Stimulated activated CD8-positive, alpha-beta memory T cell treated with anti-CD3 and anti-CD28 coated beads, Interleukin-15, amount 100 ng/mL, for 48 hours (primary cell): ENCODE measurements at regions not wholly inside any gene's neighbourhood (a gene's known extent, or its start where the extent isn't known, plus 50 kb on each side); places are given as distances from the start of the nearest gene placed in this dataset.
"Not testable (repeated sequence)": the region's sequence is repeated elsewhere in the genome, so short reads cannot be mapped to it uniquely, and the experiment has no call there.

Experiments
- DNase-seq, 2 donors: peaks; one replicate each; pipeline ENCODE4 v3.0.0-alpha.2; 2020; ENCODE audit warnings: low read depth in 2 of 2

DNA sequence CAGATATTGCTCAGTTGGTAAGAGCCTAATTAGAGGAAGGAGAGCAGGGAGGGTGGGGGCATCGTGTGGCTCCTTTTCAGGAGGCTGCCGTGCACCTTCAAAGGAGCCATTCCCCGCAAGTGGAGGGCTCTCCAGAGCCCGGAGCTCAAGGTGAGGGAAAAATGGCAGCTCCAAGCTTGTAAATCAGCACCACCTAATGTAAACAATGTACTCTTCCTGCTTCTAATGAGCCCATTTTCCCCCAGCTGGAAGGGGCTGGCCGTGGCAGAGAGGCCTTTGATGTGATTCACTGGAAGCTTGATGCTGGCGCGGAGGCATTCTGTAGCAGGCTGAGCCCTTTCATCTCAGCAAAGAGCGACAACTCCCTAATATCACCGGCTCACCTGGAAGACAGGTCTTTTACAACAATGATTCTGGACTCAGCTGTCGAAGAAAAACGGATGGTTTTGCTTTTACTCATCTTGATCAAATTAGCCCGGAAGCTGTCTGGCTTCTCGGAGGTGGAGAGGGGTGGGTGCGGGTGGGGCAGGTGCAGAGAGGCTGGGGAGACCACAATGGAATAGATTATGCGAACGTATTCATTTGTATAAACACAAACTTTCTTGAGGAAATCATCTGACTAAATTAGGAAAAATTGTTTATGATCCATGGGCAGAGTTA, 112.5 kb downstream of the RRAGC start:
- no peak for DNase-seq

DNA sequence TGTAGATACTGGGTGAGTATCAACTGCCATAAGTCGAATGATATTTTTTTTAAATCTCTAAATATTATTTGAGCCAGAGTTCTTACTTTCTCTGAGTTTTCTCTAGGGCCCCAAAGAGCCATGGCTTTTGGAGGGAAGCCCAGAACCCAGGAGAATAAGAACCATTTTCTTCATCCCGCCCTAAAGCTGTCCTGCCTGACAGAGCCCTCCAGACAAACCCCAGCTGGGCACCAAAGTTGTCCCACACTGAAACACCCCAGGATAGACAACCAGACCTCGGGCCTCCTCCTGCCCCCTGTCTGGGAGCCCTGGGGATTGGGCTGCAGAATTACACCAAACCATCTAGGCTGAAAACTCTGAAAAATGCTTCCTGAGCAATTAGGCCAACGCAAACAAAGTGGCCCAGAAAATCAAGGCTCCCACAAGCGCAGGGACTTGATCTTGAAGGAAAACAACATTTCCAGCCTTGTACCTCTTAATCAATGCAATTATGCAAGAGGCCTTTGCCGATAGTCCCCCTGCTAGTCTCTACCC, 113.1 kb downstream of the RRAGC start:
- DNase-seq = no peak

DNA sequence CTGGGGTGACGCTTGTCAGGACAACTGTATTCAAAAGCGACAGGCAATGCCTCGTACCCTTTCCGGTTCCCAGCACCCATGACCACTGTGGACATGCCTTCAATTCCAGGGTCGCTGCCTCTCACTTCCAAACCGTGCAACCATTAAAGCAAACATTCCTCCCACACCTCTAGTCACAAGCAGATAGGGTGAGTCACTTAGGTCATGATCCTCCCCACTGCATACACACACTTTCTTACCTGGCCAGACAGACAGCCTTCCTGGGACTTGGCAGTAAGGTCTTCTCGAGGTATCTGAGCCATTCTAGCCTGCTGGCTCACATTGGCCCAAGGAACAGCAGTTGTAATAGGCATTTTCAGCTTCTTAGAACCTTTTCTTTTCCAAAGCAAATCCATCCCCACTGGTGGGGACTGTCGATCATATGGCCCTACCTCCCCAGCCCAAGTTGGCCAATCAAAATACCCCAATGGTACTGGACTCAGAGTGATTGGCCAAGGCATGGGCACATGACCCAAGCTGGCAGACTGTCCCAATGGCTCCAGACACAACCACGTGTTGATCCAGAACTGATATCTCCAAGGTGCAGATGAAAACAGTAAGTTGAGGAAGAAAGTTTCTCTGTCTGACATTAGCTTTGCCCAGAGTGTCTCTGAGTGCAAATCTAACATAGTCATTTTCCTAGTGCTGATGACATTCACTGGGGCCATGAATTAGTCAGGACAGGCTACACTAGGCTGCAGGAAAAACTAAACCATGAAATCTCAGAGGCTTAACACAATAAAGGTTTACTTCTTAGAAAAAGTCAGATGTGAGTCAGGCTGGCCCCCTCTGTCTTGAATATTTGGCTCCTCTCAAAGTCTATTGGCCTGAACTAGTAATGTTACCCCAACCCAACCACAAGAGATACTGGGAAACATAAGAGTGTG, 113.8 kb downstream of the RRAGC start:
- no peak for DNase-seq

DNA sequence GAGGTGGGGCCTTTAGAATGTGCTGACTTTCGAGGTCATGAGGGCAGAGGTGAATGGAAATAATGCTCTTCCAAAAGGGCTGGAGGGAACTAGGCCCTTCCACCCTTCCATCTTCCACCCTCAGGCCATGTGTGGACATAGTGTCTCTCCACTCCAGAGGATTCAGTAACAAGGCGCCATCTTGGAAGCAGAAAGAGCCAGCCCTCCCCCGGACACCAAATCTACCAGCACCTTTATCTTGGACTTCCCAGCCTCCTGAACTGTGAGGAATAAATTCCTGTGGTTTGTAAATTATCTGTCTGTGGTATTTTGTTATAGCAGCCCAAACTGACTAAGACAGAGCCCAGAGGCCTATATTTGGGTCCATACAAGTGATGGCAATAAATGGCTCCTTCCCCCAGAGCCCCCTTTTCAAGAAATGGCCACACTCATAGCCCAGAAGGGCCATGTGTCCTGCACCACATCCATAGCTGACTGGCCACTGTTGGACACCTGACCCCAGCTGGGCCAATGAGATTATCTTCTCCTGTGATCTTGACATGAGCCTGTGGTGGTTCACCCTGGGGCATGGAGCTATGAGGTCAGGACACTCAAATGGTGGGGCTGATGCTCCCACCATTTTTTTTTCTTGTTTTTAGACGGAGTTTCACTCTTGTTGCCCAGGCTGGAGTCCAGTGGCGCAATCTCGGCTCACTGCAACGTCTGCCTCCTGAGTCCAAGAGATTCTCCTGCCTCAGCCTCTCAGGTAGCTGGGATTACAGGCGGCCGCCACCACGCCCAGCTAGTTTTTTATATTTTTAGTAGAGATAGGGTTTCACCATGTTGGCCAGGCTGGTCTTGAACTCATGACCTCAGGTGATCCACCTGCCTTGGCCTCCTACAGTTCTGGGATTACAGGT, 114.9 kb downstream of the RRAGC start:
- no peak for DNase-seq

DNA sequence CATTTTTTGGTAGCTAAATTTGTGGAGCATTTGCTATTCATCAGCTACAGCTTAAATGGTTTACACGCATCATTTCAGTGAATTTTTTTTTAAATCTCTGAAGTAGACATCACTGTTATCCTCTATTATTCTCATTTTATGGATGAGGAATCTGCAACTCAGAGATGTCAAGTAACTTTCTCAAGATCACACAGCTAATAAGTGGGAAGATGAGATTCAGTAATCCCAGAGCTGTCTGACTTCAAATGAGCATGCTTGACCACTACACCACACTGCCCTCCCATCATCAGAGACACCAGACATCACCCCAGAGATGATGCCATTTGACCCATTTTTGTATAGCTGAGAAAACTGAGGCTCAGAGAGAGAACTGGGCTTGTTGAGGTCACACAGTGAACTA, 116.4 kb downstream of the RRAGC start:
- DNase-seq = no peak

DNA sequence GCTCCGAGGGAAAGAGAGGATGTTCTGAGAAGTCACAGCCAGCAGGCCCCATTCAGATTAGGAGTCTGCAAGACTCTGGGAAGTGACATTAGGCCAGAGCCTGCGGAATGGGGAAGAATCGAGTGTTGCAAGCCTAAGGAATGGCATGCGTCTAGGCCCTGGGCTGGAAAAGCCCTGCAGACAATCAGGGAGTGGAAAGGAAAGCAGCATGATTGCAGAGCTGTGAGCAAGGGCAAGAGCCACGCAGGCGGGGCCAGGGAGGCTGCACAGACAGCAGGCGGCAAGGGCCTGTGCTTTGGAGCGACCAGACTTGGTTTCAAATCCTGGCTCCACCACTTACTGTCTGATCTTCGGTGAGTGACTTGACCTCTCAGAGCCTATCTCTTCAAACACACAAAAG, 118.2 kb downstream of the RRAGC start:
- no peak for DNase-seq

DNA sequence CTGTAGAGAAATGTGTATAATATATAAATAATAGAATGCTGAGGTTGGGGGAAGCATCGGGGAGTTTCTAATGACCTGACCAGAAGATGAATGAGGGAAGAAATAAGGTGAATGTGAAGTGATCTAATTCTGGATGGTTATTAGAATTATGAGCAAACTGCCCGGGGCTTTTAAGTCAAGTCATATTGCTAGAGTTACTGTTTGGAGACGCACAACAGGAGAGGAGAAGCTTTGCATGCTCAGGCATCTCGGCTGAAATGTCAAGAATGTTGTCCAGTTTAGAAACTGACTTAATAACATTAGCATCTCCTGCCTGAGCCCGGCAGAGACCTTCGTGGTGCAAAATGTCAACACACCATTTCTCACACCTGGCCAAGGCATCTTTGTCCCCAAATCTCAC, 119.1 kb downstream of the RRAGC start:
- no peak for DNase-seq

DNA sequence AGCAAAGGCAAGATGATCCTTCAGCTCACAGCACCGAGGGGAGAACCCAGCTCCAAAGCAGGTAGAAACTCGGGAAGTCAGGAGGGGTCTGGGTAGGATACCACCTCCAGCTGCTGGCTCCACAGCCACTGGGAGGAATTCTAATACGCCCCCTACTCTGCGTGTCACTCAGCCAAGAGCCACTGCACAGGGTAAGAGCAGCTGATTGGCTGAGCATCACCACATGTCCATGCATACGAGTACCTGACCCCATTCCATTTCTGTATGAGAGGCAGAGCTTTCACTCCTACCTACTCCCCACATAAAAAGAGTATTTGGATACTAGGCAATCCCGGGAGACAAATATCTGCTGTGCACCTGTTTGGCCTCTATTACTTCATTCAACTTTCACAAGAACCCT, 121.4 kb downstream of the RRAGC start:
- no peak for DNase-seq

DNA sequence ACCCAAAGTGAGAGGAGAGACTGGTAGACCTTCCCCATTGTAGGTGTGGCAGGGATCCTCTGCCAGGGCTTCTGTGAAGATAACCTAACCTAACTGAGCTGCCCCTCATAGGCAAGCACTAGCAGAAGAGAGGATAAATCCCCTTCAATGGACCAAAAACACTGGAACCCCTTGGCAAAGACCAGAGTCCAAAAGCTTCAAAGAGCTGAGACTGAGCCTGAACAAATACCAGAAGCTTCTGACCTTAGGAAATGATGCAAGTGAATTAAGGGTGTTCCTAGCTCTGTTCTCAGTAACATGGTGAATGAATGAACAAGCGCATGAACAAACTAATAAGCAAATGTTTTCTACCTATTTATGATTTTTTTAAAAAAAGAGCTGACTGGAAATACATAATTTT, 123.2 kb downstream of the RRAGC start:
- no peak for DNase-seq

DNA sequence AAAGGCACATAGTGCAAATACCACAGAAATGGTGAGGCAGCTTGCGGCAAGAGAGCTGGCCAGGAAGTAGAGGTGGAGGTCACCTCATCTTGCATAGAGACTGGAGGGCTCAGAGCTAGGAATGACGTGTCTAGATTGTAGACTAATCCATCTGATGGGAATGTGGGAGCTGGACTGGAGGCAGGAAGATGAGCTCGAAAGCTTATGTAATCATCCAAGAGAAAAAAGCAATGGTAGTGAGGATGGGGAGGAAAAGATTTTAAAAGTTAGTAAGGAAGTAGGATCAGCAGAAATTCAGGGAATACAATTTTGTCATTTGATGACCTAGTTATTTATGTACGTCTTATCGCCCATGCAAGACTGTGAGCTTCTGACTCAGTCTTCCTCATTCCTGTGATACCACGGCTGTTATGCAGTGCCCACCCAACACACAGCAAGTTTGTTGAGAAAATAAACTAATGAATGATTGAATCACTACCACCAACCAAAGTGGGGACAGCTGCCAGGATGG, 123.9 kb downstream of the RRAGC start:
- DNase-seq = no peak

DNA sequence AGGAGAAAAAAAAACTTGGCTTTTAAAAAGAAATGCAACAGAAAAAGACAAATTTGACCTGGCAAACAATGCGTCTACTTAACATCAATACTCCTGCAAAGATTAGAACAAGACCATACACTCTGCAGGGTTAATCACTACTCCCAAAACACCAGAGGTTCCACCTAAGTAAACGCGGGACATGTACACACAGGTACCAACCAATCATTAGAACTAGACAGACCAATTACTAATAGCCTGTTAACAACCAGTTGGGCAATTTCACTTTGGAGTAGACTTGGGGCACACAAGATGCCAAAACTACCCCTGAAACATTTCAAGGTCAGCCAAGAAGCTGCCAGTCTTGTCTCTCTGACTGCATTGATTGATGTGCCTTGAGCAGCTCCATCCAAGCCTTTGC, 125.8 kb downstream of the RRAGC start:
- no peak for DNase-seq

DNA sequence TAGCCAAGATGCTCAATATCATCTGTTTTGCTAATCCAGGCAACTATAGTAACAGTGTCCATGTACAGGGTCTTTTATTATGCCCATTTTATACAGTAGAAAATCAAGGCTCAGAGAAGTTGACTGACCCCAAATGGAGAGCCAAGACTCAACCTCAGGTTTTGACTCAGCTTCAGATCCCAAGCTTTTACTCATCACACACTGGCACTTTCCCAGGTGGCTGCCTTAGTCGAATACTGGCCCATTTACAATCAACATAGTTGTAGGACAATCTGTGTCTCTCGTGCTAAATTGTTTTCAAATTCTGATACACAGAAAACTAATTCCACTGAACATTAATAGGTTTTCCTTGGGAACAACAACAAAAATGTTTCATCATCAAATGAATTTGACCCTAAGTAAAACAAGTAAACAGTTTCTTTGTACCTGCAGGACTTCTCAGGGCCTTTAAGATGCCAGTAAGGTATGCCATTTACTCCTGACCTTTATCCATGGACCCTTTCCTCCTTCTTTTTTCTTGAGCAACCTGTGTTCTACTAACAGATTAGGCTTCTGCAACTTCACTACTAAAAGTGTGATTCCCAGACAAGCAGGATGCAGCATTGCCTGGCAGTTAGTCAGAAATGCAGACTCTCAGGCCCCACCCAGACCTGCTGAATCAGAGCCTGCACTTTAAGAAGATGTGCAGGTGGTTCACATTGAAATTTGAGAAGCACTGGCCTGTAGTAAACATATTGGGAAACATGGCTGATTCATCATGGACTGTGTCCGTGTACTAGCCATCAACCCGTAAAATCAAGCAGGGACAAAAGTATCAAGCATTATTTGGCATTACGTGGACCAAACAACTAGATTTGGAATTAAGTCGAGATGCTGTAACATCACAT, 128.8 kb downstream of the RRAGC start:
- no peak for DNase-seq

DNA sequence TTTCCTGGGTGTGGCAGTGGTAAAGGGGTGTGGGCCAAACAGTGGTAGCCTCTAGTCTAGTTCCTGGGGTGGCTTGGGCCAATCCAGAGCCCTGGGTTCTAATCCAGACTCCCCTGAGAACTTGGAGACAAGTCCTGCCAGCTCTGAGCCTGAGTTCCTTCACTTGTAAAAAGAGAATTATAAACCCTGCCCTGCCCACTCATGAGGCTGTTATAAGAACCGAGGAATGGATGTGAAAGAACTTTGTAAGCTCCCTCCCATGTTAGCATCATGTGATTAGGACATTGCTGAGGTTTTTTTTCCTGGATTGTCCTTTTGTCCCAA, 131.0 kb downstream of the RRAGC start:
- DNase-seq = no peak

DNA sequence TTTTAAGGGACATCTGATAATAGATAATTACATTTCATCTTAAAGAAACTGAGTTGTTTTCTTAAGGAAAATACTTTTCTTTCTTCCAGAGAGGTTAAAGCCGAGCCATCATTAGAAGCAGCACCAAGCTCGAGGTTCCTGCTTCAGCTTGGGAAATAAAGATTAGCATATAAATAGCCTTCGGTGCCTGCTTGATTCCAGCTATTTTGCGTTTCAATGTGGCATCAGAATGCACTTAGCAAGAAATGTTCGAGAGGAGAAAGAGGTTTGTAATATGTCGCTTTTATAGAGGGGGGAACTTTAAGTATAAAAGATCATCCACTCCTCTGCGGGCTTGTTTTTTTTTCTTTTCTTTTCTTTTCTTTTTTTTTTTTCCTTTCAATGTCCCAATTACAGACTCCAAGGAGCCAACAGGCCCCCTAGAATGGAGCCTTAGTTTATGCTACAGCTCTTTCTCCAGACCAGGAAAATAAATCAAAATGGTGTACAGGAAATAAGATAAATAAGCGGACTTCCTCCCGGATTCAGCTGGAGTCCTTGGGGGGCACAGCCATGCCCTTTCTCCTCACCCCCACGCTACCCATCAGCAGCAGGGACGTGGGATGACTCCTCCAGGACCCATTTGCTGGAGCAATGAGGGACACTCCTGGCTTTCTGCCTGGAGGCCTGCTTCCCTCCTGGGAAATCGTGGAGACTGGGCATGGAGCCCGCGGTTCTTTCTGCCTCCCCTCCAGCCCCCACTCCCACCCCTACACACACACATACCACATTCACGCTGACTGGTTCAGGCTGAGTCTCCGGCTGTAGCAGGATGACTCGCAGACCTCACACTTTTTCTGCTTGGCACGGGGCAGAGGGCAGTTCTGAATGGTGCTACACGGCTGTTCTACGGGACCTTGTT, 131.6 kb downstream of the RRAGC start:
- no peak for DNase-seq

DNA sequence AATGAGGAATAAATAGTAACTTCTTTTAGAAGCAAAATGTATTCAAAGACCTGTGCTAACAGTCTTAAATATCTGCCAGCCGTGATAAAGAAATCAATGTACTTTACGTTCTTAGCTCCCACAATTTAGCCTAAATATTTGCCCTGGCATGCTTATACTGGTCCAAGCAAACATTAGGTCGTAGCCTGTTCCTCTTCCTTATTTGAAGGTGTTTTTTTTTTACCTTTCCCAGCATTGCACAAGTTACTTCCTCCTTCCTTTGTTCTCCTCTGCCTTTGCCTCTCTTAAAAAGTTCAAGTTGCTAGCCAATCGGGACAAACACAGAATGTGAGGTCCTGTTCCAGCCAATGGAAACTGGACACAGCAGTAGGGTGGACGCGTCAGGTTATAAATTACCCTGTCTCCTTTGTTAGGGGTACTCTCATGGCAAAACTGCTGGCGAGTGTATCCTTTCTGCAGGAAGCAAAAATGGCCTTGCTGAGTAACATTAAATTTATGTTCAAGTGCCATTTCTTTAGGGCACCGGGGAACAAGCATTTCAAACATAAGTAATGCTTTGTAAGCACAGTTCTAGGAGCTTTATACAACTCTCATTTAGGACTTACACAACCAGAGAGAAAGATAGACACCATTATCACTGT, 134.1 kb downstream of the RRAGC start:
- DNase-seq = not testable (repeated sequence)

DNA sequence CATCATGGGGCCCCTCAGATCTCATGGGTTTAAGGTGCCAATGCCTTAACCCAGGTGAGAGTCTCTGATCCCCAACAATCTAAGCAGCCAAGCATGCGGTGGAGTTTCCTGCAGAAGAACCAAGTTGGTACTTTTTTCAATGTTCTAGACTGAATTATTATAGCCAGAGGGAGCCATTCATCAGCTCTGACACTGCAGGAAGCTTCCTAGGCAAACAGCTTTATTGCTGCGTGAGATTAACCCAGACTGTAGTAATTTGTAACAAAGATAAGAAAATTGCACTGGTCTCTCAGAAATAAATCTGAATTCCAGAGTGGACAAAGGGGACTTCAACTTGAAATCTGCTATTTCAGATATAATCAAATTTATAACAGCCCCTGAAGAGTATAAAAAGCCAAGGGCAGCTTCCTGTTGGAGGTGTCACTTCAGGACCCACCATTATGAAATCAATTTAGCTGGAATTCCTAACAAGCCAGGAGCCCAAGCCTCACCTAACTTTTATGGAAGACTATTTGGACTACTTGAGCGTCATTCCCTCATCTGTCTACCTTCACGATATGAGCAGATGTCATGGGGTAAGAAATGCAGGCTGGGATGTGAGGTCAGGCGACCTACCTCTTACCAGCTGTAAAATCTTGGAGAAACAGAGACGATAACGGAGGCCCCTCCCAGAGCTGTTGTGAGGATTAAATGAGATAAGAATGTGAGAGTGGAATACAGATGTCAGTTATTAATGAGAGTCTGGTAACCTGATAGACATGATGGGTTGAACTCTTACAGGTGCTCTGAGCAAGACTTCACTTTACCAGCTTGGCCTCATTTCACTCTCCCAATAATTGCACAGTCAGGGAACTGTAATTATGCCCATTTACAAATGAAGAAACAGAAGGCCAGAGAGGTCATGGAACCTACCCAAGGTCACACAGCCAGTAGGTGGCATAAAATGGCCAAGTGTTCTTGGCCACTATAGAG, 135.1 kb downstream of the RRAGC start:
- no peak for DNase-seq

DNA sequence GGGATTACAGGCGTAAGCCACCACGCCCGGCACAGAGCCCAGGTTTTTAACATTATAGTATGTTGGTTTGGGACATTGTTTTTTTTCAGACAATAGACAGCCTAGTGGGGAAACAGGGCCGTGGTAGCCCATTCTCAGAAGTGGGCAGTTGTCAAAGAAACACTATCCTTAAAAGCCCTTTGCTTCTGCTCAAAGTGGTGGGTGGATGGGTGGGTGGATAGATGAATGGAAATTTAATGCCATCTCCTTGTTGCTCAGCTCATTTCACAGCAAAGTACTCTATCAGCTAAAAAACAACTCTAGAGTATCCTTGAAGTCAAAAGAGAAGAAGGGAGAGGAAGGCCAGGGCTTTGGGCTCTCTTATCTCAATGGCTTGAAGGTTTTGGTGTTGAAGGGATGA, 137.8 kb downstream of the RRAGC start:
- DNase-seq = no peak

DNA sequence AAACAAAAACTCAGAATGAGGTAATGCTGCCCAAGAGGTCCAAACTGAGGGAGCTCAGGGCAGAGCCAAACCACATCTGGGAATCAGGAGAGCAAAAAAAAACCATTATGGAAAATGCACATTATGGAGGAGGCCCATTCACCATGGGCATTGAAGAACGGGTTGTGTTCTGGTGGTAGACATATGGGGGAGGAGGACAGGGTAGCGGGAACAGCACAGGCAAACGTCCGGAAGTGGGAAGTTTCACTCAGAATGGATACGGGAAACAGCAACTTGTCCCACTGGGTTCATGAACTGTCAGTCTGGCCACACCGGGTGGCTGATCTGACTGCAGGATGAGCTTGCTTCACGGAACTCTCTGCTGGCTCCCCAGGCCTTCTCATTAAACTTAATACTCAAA, 139.7 kb downstream of the RRAGC start:
- DNase-seq = no peak
